Natural killer cell treated with Interleukin-12 subunit alpha and Interleukin-12 subunit beta and Interleukin-15 and Interleukin-18, amount 100 ng/mL, for 72 hours (primary cell): ENCODE measurements at regions not wholly inside any gene's neighbourhood (a gene's known extent, or its start where the extent isn't known, plus 50 kb on each side); places are given as distances from the start of the nearest gene placed in this dataset.
A peak's percentile ranks its signal among the peaks of the same experiment; 100 is the strongest.
"Not testable (repeated sequence)": the region's sequence is repeated elsewhere in the genome, so short reads cannot be mapped to it uniquely, and the experiment has no call there.

Experiments
- ATAC-seq, 2 donors: fragments of 150-1000 bp; cut with Tn5 transposase in 1 of 2; sonication (Bioruptor Pico), chemical (Tn5 transposase) in 1 of 2; 2 replicates each; pipeline ENCODE4 v1.10.0; 2021
- DNase-seq: peaks from one replicate; pipeline ENCODE4 v3.0.0; 2022; ENCODE audit warnings: low spot score
- H3K27ac Mint-ChIP-seq, 2 donors: 1 replicate in 1 of 2; 2 replicates in 1 of 2; pipeline ENCODE4 v1.8.0; 2022; ENCODE audit warnings: mixed read lengths in 2 of 2, mild to moderate bottlenecking in 1 of 2, moderate library complexity in 1 of 2
- H3K27me3 Mint-ChIP-seq, 2 donors: 1 replicate in 1 of 2; 2 replicates in 1 of 2; pipeline ENCODE4 v1.8.0; 2022; ENCODE audit warnings: mixed read lengths in 2 of 2
- H3K36me3 Mint-ChIP-seq: one replicate; pipeline ENCODE4 v1.8.0; 2022; ENCODE audit warnings: mixed read lengths
- H3K4me1 Mint-ChIP-seq, 2 donors: 1 replicate in 1 of 2; 2 replicates in 1 of 2; pipeline ENCODE4 v1.8.0; 2022; ENCODE audit warnings: low read depth in 2 of 2, mixed read lengths in 2 of 2, mild to moderate bottlenecking in 1 of 2
- H3K4me3 Mint-ChIP-seq: one replicate; pipeline ENCODE4 v1.8.0; 2022; ENCODE audit warnings: mixed read lengths
- H3K9me3 Mint-ChIP-seq: 2 replicates; pipeline ENCODE4 v1.8.0; 2022; ENCODE audit warnings: mixed read lengths

DNA sequence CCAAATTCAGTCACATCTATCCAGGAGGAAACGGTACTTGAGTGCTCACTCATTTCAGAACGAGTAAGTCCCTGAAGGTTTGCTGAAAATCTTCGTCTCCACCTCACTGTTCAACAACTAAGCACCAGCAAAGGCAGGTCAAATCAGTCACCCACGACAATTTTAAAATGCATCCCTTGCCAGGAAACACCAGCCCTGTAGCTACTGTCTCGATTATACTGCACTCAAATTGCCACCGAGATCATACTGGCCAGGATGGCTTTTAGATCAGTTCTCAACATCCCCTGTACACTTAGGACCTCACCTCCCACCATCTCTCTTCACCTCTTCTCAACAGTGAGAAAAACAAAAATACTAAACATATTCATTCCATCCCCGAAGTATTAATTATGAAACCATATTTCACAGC is 298.6 kb downstream of the AGTPBP1 start:
- H3K4me1 Mint-ChIP-seq = no peaks in the 10 kb centered on the region
- DNase-seq (no peak), ATAC-seq (peak in 1 of 2 donors; percentile 31)
- no peak overlapping the region for H3K27ac Mint-ChIP-seq
- peaks cover 5% of the 10 kb centered on the region for H3K36me3 Mint-ChIP-seq
- H3K9me3 Mint-ChIP-seq = peaks cover 4% of the 10 kb centered on the region
- no peak overlapping the region for H3K4me3 Mint-ChIP-seq
- peaks cover 31 to 32% of the 10 kb centered on the region in 2 donors for H3K27me3 Mint-ChIP-seq

GRCh38 chr9:85439791-85440190 is 302.0 kb downstream of the AGTPBP1 start:
- no peak for ATAC-seq
- Mint-ChIP-seq H3K9me3 (no peaks in the 10 kb centered on the region), H3K36me3 (no peaks in the 10 kb centered on the region), H3K27ac (no peak overlapping the region), H3K27me3 (peaks cover 34 to 44% of the 10 kb centered on the region in 2 donors), H3K4me1 (no peaks in the 10 kb centered on the region), H3K4me3 (no peak overlapping the region)
- DNase-seq = no peak

DNA sequence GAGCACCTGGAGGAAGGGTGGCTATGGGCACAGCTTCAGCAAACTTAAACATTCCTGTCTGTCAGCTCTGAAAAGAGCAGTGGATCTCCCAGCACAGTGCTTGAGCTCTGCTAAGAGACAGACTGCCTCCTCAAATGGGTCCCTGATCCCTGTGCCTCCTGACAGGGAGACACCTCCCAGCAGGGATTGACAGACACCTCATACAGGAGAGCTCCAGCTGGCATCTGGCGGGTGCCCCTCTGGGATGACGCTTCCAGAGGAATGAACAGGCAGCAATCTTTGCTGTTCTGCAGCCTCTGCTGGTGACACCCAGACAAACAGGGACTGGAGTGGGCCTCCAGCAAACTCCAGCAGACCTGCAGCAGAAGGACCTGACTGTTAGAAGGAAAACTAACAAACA is 307.8 kb downstream of the AGTPBP1 start:
- not testable (repeated sequence) for ATAC-seq

DNA sequence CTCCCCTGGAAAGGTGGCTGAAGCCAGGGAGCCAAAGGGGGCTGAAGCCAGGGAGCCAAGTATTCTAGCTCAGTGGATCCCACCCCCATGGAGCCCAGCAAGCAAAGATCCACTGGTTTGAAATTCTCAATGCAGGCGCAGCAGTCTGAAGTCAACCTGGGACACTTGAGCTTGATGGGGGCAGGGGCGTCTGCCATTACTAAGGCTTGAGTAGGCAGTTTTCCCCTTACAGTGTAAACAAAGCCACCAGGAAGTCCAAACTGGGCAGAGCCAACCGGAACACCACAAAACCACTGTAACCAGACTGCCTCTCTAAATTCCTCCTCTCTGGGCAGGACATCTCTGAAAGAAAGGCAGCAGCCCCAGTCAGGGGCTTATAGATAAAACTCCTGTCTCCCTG is 308.2 kb downstream of the AGTPBP1 start:
- H3K9me3 Mint-ChIP-seq, H3K4me3 Mint-ChIP-seq, H3K4me1 Mint-ChIP-seq, H3K36me3 Mint-ChIP-seq, H3K27ac Mint-ChIP-seq, DNase-seq, ATAC-seq: not testable (repeated sequence)
- H3K27me3 Mint-ChIP-seq = peaks cover 30 to 62% of the 10 kb centered on the region in 2 donors

More for the DNA sequence above, 307.8 kb downstream of the AGTPBP1 start:
- not testable (repeated sequence) for DNase-seq, H3K4me1 Mint-ChIP-seq, H3K4me3 Mint-ChIP-seq, H3K9me3 Mint-ChIP-seq, H3K27ac Mint-ChIP-seq, H3K36me3 Mint-ChIP-seq
- peaks cover 29 to 61% of the 10 kb centered on the region in 2 donors for H3K27me3 Mint-ChIP-seq

GRCh38 chr9:85433046-85433445 is 308.7 kb downstream of the AGTPBP1 start:
- no peaks in the 10 kb centered on the region for H3K4me1 Mint-ChIP-seq
- ATAC-seq = no peak
- H3K9me3 Mint-ChIP-seq = no peaks in the 10 kb centered on the region

GRCh38 chr9:85432599-85432998 is 309.2 kb downstream of the AGTPBP1 start:
- H3K36me3 Mint-ChIP-seq = no peaks in the 10 kb centered on the region
- no peaks in the 10 kb centered on the region for H3K9me3 Mint-ChIP-seq
- no peak overlapping the region for H3K27ac Mint-ChIP-seq
- DNase-seq (no peak), ATAC-seq (no peak)
- H3K27me3 Mint-ChIP-seq = peaks cover 29 to 58% of the 10 kb centered on the region in 2 donors
- H3K4me3 Mint-ChIP-seq = no peak overlapping the region
- no peaks in the 10 kb centered on the region for H3K4me1 Mint-ChIP-seq

More at GRCh38 chr9:85433046-85433445, 308.7 kb downstream of the AGTPBP1 start:
- DNase-seq = no peak
- Mint-ChIP-seq H3K27ac (no peak overlapping the region), H3K36me3 (no peaks in the 10 kb centered on the region), H3K4me3 (no peak overlapping the region), H3K27me3 (peaks cover 27 to 61% of the 10 kb centered on the region in 2 donors)

GRCh38 chr9:85431339-85432102 is 310.2 kb downstream of the AGTPBP1 start:
- H3K4me1 Mint-ChIP-seq = no peaks in the 10 kb centered on the region
- H3K9me3 Mint-ChIP-seq = no peaks in the 10 kb centered on the region
- no peak for DNase-seq
- no peak overlapping the region for H3K4me3 Mint-ChIP-seq
- no peak for ATAC-seq
- H3K36me3 Mint-ChIP-seq = no peaks in the 10 kb centered on the region
- peaks cover 35 to 60% of the 10 kb centered on the region in 2 donors for H3K27me3 Mint-ChIP-seq
- no peak overlapping the region for H3K27ac Mint-ChIP-seq

DNA sequence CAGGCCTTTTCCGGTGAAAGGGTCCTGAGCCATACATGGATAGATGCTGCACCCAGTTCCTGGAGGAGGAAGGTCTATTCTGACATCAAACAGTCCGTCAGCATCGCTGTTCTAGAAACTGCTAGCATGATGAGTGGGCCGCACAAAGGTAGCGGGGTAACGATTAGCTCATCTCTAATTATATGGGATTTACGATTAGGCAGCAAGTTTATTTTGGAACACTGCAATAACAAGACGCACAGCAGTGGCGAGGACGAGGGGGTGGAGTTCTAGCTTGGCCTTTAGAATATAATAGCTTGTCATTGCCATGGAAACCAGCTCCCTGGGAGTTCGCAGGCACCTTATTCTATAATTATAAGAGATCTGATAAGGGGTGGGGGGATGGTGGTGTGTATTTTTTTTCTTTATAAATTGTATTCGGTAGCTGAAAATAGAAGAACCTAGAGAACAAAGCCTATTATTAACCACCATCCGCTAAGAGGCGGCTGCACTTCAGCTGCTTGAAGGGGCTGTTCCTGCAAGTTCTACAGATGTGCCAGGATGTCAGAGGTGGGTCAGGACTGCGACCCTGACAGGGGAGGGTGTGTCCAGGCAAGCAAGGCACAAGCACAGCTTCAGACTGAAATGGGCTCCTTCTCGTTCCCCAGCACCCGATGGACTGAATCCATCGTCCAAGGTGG is 311.0 kb downstream of the AGTPBP1 start:
- Mint-ChIP-seq H3K4me3 (no peak overlapping the region), H3K36me3 (no peaks in the 10 kb centered on the region), H3K27me3 (peaks cover 31 to 57% of the 10 kb centered on the region in 2 donors), H3K4me1 (no peaks in the 10 kb centered on the region), H3K27ac (no peak overlapping the region), H3K9me3 (no peaks in the 10 kb centered on the region)
- ATAC-seq = no peak
- no peak for DNase-seq

DNA sequence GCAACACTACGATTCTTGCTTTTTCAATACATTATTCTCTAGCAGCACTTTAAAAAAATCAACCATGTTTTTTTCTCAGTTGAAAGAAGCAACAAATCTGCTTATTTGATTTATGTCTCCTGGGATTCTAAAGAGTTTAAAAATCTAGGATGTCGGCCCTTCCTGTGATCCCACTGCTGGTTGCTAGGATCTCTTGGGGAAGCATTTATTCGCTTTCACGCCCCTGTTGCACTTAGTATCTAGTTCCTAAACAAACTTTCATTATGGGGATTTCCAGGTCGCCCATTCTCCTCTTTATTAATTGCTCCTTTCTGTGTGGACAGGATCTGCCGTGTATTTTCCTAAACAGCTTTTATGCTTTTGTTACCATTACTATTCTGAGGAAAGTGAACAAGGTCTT is 313.5 kb downstream of the AGTPBP1 start:
- Mint-ChIP-seq H3K36me3 (no peaks in the 10 kb centered on the region), H3K9me3 (no peaks in the 10 kb centered on the region)
- ATAC-seq = no peak

DNA sequence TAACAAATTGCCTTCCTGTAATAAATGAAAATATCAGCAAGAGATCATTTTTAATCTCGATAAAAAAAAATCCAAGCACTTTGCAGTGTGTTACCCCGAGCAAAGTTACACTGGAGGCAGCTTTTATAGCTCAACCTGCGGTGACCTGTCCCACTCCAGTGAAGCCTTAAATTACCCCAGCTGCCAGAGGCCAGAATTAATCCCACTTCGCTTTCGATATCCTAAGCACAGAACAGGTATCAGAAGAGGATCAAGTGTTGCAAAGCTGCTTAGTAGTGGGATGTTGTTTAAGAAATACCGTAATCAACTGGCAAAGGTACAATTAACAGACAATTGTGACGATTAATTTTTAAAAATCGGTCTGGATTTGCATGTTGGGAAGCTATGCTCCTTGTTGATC is 314.0 kb downstream of the AGTPBP1 start:
- H3K9me3 Mint-ChIP-seq = no peaks in the 10 kb centered on the region
- H3K4me3 Mint-ChIP-seq = no peak overlapping the region
- H3K36me3 Mint-ChIP-seq = no peaks in the 10 kb centered on the region
- H3K4me1 Mint-ChIP-seq = peaks cover 3 to 5% of the 10 kb centered on the region in 2 donors
- H3K27ac Mint-ChIP-seq = no peak overlapping the region
- ATAC-seq (no peak), DNase-seq (no peak)
- peaks cover 24 to 49% of the 10 kb centered on the region in 2 donors for H3K27me3 Mint-ChIP-seq

More for the DNA sequence above, 313.5 kb downstream of the AGTPBP1 start:
- Mint-ChIP-seq H3K27ac (no peak overlapping the region), H3K4me3 (no peak overlapping the region), H3K27me3 (peaks cover 24 to 49% of the 10 kb centered on the region in 2 donors), H3K4me1 (peaks cover 3 to 5% of the 10 kb centered on the region in 2 donors)
- no peak for DNase-seq

- no peak overlapping the region for H3K4me3 Mint-ChIP-seq
- peaks cover 24 to 42% of the 10 kb centered on the region in 2 donors for H3K27me3 Mint-ChIP-seq
- DNase-seq = peak; percentile 68
- peaks cover 15 to 22% of the 10 kb centered on the region in 2 donors for H3K4me1 Mint-ChIP-seq
- no peak overlapping the region for H3K27ac Mint-ChIP-seq
- no peaks in the 10 kb centered on the region for H3K36me3 Mint-ChIP-seq
- no peaks in the 10 kb centered on the region for H3K9me3 Mint-ChIP-seq
- peak; percentile 66 to 70 for ATAC-seq
These were observed 316.6 kb downstream of the AGTPBP1 start for GRCh38 chr9:85425153-85425611.

DNA sequence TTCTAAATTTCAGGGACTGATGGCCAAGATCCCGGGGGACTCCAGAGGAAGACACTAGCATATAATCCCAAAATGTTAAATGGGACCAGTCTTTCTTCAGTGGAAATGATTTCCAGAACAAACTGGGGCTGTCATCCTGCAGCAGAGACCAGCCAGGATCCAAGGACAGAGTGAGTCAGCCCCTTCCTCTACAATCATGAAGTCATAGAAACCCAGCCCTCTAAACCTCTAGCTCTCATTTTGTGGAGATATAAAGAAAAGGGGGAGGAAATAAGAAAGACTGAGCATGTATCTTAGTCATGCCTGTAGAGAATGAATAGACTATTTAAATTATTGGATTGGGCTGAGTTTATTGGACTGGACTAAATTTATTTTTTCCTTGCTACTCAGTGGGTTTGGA is 318.3 kb downstream of the AGTPBP1 start:
- Mint-ChIP-seq H3K27me3 (peaks cover 17 to 28% of the 10 kb centered on the region in 2 donors), H3K4me1 (peaks cover 15 to 22% of the 10 kb centered on the region in 2 donors), H3K4me3 (no peak overlapping the region), H3K36me3 (no peaks in the 10 kb centered on the region), H3K9me3 (no peaks in the 10 kb centered on the region), H3K27ac (no peak overlapping the region)
- no peak for DNase-seq
- no peak for ATAC-seq

DNA sequence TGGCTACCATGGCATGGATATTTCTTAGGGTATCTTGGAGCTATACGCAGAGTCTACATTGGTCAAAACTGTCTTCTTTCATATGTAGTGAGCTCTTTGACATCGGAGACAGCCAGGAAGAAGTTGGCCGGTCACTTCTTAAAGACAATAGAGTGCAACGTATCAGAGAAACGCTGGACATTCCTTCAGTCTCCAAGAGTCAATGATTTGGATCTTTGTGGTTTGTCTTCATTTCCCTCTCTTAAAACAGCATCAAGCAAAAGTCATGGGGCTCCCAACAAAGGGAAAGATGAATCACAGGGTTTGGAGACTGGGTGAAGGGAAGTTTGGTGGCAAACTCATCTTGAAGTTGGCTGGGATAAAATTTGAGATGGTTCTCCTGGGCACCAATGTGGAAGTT is 320.1 kb downstream of the AGTPBP1 start:
- ATAC-seq = no peak
- no peak overlapping the region for H3K4me3 Mint-ChIP-seq
- H3K27ac Mint-ChIP-seq = peak overlapping the region in 1 of 2 donors; percentile 89
- H3K9me3 Mint-ChIP-seq = no peaks in the 10 kb centered on the region
- no peak for DNase-seq
- peaks cover 15 to 22% of the 10 kb centered on the region in 2 donors for H3K4me1 Mint-ChIP-seq
- H3K27me3 Mint-ChIP-seq = peaks cover 8 to 14% of the 10 kb centered on the region in 2 donors
- H3K36me3 Mint-ChIP-seq = no peaks in the 10 kb centered on the region

DNA sequence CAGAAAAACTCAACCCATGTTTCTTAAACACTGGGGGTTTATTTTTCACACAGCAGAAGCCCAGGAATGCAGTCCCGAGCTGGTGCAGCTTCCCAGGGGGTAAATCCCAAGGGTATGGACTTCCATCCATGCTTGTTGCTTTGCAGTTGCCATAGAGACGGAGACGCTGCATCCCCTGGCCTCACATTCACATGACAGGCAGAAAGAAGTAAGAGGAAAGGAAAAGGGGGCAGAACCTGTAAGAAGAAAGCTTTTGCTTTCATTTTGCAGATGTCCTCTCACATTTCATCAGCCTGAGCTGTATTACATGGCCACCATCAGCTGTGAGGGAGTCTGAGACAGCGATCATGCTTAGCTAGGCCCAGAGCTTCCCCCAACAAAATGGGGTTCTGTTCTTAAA is 321.0 kb downstream of the AGTPBP1 start:
- Mint-ChIP-seq H3K4me3 (no peak overlapping the region), H3K9me3 (no peaks in the 10 kb centered on the region), H3K27ac (peak overlapping the region in 1 of 2 donors; percentile 89), H3K4me1 (peaks cover 15 to 22% of the 10 kb centered on the region in 2 donors), H3K36me3 (no peaks in the 10 kb centered on the region), H3K27me3 (peaks cover 4 to 9% of the 10 kb centered on the region in 2 donors)
- DNase-seq (no peak), ATAC-seq (peak; percentile 66 to 69)
